Tibial nerve (tissue), 3 donors: ENCODE measurements at regions not wholly inside any gene's neighbourhood (a gene's known extent, or its start where the extent isn't known, plus 50 kb on each side); places are given as distances from the start of the nearest gene placed in this dataset.

Experiments
- POLR2A ChIP-seq, 2 donors: fragments of 450-650 bp; IDR thresholded peaks; one replicate each; pipeline ENCODE4 v1.6.1; 2017; ENCODE audit warnings: antibody characterized with exemption in 2 of 2, mild to moderate bottlenecking in 2 of 2, moderate library complexity in 2 of 2
- TF ChIP-seq, protein P1 (sequence below), 5 experiments: fragments of 200-600 bp in 3 of 5; fragments of 450-650 bp in 2 of 5; sonication (generic) in 3 of 5; IDR thresholded peaks; one replicate each; pipeline ENCODE4 v1.5.1; 2016 to 2019; ENCODE audit warnings: antibody characterized with exemption in 5 of 5, mild to moderate bottlenecking in 3 of 5, moderate library complexity in 2 of 5

- TF ChIP-seq, protein P1, sequence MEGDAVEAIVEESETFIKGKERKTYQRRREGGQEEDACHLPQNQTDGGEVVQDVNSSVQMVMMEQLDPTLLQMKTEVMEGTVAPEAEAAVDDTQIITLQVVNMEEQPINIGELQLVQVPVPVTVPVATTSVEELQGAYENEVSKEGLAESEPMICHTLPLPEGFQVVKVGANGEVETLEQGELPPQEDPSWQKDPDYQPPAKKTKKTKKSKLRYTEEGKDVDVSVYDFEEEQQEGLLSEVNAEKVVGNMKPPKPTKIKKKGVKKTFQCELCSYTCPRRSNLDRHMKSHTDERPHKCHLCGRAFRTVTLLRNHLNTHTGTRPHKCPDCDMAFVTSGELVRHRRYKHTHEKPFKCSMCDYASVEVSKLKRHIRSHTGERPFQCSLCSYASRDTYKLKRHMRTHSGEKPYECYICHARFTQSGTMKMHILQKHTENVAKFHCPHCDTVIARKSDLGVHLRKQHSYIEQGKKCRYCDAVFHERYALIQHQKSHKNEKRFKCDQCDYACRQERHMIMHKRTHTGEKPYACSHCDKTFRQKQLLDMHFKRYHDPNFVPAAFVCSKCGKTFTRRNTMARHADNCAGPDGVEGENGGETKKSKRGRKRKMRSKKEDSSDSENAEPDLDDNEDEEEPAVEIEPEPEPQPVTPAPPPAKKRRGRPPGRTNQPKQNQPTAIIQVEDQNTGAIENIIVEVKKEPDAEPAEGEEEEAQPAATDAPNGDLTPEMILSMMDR (IDR thresholded peaks at IDR 0.05): no peak
- no peak for TF ChIP-seq POLR2A (IDR thresholded peaks at IDR 0.05)
Observed at GRCh38 chr14:104239185-104239775, 100.9 kb downstream of the KIF26A start.
